A673 (cell line): ENCODE measurements at regions not wholly inside any gene's neighbourhood (a gene's known extent, or its start where the extent isn't known, plus 50 kb on each side); places are given as distances from the start of the nearest gene placed in this dataset.

Experiments used
- BruUV-seq: library from RNA; stranded (reverse); fragments of 400-500 nt; replicated peaks from 2 replicates; lab custom pipeline; 2021; lab: Mats Ljungman, UMichigan
- CTCF ChIA-PET: fragments of 300-600 bp; sonication (Branson Sonifier 250); formaldehyde crosslinking; loops from one replicate; lab custom pipeline; 2022; ENCODE audit warnings: antibody characterized with exemption; lab: Charles Lee
- POLR2A ChIA-PET: fragments of 300-600 bp; sonication (Branson Sonifier 250); formaldehyde crosslinking; loops from one replicate; lab custom pipeline; 2022; ENCODE audit warnings: antibody characterized with exemption; ENCODE audit not compliant: low non-redundant PET; lab: Charles Lee
- DNase-seq: peaks from one replicate; pipeline ENCODE4 v3.0.0-alpha.2; 2015; ENCODE audit warnings: low spot score
- H3K27ac ChIP-seq: fragments of 200-600 bp; sonication (generic); 2 replicates; pipeline ENCODE4 v1.5.1; 2016; ENCODE audit warnings: mixed run types, low read depth, mild to moderate bottlenecking, mixed read lengths, antibody characterized with exemption, low read length; ENCODE audit not compliant: poor library complexity, severe bottlenecking
- H3K27me3 ChIP-seq: fragments of 200-600 bp; sonication (generic); replicated peaks from 2 replicates; pipeline ENCODE4 v1.6.1; 2017; ENCODE audit warnings: mixed run types, low read depth, mild to moderate bottlenecking, mixed read lengths, antibody characterized with exemption, low read length; ENCODE audit not compliant: insufficient read depth, poor library complexity
- H3K36me3 ChIP-seq: fragments of 200-600 bp; sonication (generic); 2 replicates; pipeline ENCODE4 v1.6.1; 2016; ENCODE audit warnings: mixed run types, mild to moderate bottlenecking, mixed read lengths, antibody characterized with exemption, low read length; ENCODE audit not compliant: insufficient read depth, poor library complexity, severe bottlenecking
- H3K4me1 ChIP-seq: fragments of 200-600 bp; sonication (generic); 2 replicates; pipeline ENCODE4 v1.6.1; 2017; ENCODE audit warnings: mixed run types, mild to moderate bottlenecking, mixed read lengths, antibody characterized with exemption, low read length; ENCODE audit not compliant: insufficient read depth, poor library complexity, severe bottlenecking
- H3K4me3 ChIP-seq: fragments of 200-600 bp; sonication (generic); 2 replicates; pipeline ENCODE4 v1.5.1; 2016; ENCODE audit warnings: low read depth, mixed run types, mild to moderate bottlenecking, mixed read lengths, low read length; ENCODE audit not compliant: poor library complexity, severe bottlenecking
- H3K9me3 ChIP-seq: fragments of 200-600 bp; sonication (generic); 2 replicates; pipeline ENCODE4 v1.6.1; 2016; ENCODE audit warnings: mixed run types, low read depth, mild to moderate bottlenecking, mixed read lengths, antibody characterized with exemption, low read length; ENCODE audit not compliant: poor library complexity, severe bottlenecking
- EZH2 ChIP-seq: fragments of 200-600 bp; sonication (generic); IDR thresholded peaks from 2 replicates; pipeline ENCODE4 v1.6.1; 2017; ENCODE audit warnings: borderline replicate concordance, low read depth, mild to moderate bottlenecking, mixed read lengths, antibody characterized with exemption, low read length; ENCODE audit not compliant: poor library complexity, severe bottlenecking
- intact Hi-C: fragments of 100-400 bp; cut with micrococcal nuclease; formaldehyde crosslinking; loops from one replicate; pipeline ENCODE4 v1.10.0; 2022; ENCODE audit not compliant: unreplicated experiment
- TF ChIP-seq, protein P1 (sequence below): fragments of 300-800, 200-600 bp; sonication (generic); conservative IDR thresholded peaks from 2 replicates; pipeline ENCODE4 v1.5.1; 2017; ENCODE audit warnings: low read depth, mild to moderate bottlenecking, antibody characterized with exemption, low read length, moderate library complexity, mixed read lengths

DNA sequence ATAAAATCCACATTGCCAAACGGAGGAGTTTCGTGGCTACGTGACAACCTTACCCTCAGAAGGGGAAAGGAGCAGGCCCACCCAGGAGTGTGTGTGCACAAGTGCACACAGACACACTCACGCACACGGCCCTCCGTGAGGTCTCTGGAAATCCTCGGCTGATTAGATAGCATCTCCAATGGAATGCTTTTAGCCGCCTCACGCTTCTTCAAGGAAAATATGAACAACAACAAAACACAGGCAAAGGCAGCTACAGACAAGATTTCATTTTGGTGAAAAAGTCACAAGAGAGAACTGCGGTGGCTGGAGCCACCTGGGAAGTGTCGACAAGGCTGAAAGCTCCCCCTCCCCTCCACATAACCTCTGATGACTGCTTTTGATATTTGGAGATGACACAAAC, 391.8 kb upstream of the MKI67 start:
- Histone ChIP-seq H3K4me3 (no peak overlapping the region), H3K27me3 (no peaks in the 10 kb centered on the region), H3K27ac (no peak overlapping the region), H3K36me3 (no peaks in the 10 kb centered on the region), H3K9me3 (no peaks in the 10 kb centered on the region), H3K4me1 (no peaks in the 10 kb centered on the region)
- TF ChIP-seq, protein P1, sequence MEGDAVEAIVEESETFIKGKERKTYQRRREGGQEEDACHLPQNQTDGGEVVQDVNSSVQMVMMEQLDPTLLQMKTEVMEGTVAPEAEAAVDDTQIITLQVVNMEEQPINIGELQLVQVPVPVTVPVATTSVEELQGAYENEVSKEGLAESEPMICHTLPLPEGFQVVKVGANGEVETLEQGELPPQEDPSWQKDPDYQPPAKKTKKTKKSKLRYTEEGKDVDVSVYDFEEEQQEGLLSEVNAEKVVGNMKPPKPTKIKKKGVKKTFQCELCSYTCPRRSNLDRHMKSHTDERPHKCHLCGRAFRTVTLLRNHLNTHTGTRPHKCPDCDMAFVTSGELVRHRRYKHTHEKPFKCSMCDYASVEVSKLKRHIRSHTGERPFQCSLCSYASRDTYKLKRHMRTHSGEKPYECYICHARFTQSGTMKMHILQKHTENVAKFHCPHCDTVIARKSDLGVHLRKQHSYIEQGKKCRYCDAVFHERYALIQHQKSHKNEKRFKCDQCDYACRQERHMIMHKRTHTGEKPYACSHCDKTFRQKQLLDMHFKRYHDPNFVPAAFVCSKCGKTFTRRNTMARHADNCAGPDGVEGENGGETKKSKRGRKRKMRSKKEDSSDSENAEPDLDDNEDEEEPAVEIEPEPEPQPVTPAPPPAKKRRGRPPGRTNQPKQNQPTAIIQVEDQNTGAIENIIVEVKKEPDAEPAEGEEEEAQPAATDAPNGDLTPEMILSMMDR = no peak
- no peak for TF ChIP-seq EZH2
- DNase-seq = no peak
- BruUV-seq = no TSS peak
- intact Hi-C loops = no loop called here
- CTCF ChIA-PET = no interaction called here
- POLR2A ChIA-PET = no interaction called here

DNA sequence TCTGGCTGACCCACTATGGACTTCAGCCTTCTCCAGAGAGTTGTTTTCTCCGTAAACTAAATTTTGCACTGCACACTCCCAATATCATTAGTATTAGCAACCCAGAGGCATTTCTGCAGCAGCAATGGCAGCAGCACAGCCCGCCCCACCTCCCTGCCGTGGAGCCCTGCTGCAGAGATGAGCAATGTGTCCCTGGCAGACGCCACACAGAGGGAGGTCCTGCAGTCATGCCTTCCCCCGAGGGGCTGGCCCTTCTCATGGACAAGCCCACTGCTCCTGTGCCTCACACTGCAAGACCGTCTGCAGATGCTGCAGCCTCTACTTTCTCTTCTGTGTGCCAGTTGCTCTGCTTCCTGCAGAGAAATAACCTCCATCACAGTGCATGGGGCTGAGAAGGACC, 393.4 kb upstream of the MKI67 start:
- intact Hi-C loops = no loop called here
- Histone ChIP-seq H3K4me1 (no peaks in the 10 kb centered on the region), H3K36me3 (no peaks in the 10 kb centered on the region), H3K27me3 (no peaks in the 10 kb centered on the region), H3K9me3 (no peaks in the 10 kb centered on the region), H3K27ac (no peak overlapping the region), H3K4me3 (no peak overlapping the region)
- no peak for TF ChIP-seq EZH2
- TF ChIP-seq, protein P1 = no peak
- POLR2A ChIA-PET = no interaction called here
- CTCF ChIA-PET = no interaction called here
- BruUV-seq = no TSS peak
- peak; percentile 20 for DNase-seq

DNA sequence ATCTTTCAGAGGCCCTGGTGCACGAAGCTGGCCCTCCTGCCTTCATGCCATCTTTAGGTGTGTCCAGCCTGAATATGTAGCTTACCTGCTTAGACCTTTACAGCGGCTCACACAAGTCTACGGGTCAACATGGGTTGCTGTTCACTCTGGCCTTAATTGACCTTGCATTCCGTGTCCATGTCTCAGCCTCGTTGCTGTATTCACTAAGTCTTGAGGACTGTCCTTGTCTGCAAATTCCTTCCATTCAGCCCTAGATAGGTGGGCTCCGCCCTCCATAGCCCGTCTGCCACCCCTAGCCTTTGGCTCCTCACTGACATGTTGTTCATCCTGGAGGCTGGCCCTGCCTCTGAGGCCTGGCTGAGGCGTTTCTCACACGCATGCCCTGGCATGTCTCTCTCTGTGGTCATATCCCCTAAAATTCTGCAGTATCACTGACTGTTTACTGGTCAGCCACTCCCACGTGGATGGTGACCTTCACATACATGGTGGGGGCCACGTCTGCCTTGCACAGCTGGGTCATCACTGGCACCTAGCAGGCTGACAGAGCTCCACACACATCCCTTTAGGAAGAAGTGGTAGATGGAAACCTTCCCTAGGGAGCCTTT, 394.1 kb upstream of the MKI67 start:
- Histone ChIP-seq H3K9me3 (no peaks in the 10 kb centered on the region), H3K27me3 (no peaks in the 10 kb centered on the region), H3K4me3 (no peak overlapping the region), H3K36me3 (no peaks in the 10 kb centered on the region), H3K27ac (no peak overlapping the region), H3K4me1 (peaks cover 3% of the 10 kb centered on the region)
- ChIA-PET CTCF (no interaction called here), POLR2A (interaction anchor here (0.5 kb wide), 1 partner anchor 7 kb away, joined by 3 read pairs; no protein-coding TSS in a partner anchor)
- no TSS peak for BruUV-seq
- DNase-seq = no peak
- intact Hi-C loops = no loop called here
- TF ChIP-seq, protein P1 = no peak
- TF ChIP-seq EZH2 = no peak
